CD4-positive, alpha-beta T cell (primary cell): ENCODE measurements at regions not wholly inside any gene's neighbourhood (a gene's known extent, or its start where the extent isn't known, plus 50 kb on each side); places are given as distances from the start of the nearest gene placed in this dataset.
"Not testable (repeated sequence)": the region's sequence is repeated elsewhere in the genome, so short reads cannot be mapped to it uniquely, and the experiment has no call there.

Source experiments
- ATAC-seq: fragments of 200-7000 bp; cut with Tn5 transposase; one replicate; pipeline ENCODE4 v1.10.0; 2022; ENCODE audit warnings: mild to moderate bottlenecking; ENCODE audit not compliant: poor library complexity
- CTCF ChIA-PET: fragments of 350-600 bp; sonication (Branson Sonifier 250); formaldehyde crosslinking; loops from one replicate; lab custom pipeline; 2021; ENCODE audit warnings: antibody characterized with exemption, inconsistent platforms; lab: Charles Lee
- POLR2A ChIA-PET: fragments of 350-600 bp; sonication (Branson Sonifier 250); formaldehyde crosslinking; loops from one replicate; lab custom pipeline; 2021; ENCODE audit warnings: antibody characterized with exemption, inconsistent platforms; lab: Charles Lee
- DNase-seq, 14 experiments: peaks; one replicate each; pipeline ENCODE4 v3.0.0-alpha.2; 2013 to 2020; ENCODE audit warnings: mixed read lengths in 2 of 14
- H3K27ac ChIP-seq, 2 donors: one replicate each; pipeline versions ENCODE4 v1.5.1 to v1.7.0; 2013; ENCODE audit warnings: low read length in 2 of 2, low read depth in 1 of 2, mild to moderate bottlenecking in 1 of 2
- H3K27me3 ChIP-seq, 2 experiments: 1 replicate in 1 of 2; 2 replicates in 1 of 2; pipeline versions ENCODE4 v1.6.1 to v1.7.0; 2013; ENCODE audit warnings: low read length in 2 of 2, control low read depth in 1 of 2, mild to moderate bottlenecking in 1 of 2, moderate library complexity in 1 of 2; ENCODE audit not compliant: insufficient read depth in 2 of 2, control insufficient read depth in 1 of 2
- H3K36me3 ChIP-seq: one replicate; pipeline ENCODE4 v1.6.1; 2013; ENCODE audit warnings: low read length, control low read depth; ENCODE audit not compliant: insufficient read depth
- H3K4me1 ChIP-seq: one replicate; pipeline ENCODE4 v1.6.1; 2013; ENCODE audit warnings: low read length, control low read depth; ENCODE audit not compliant: insufficient read depth
- H3K4me3 ChIP-seq: one replicate; pipeline ENCODE4 v1.5.1; 2013; ENCODE audit warnings: mild to moderate bottlenecking, low read length, moderate library complexity
- H3K9me3 ChIP-seq, 2 experiments: 1 replicate in 1 of 2; 2 replicates in 1 of 2; pipeline versions ENCODE4 v1.6.1 to v1.7.0; 2013; ENCODE audit warnings: low read length in 2 of 2, mild to moderate bottlenecking in 2 of 2, control low read depth in 1 of 2, moderate library complexity in 1 of 2; ENCODE audit not compliant: control insufficient read depth in 1 of 2, insufficient read depth in 1 of 2
- H3K27ac Mint-ChIP-seq: one replicate; pipeline ENCODE4 v1.8.0; 2020; ENCODE audit warnings: mixed read lengths
- H3K27me3 Mint-ChIP-seq: one replicate; pipeline ENCODE4 v1.8.0; 2021; ENCODE audit warnings: mixed read lengths
- H3K36me3 Mint-ChIP-seq: one replicate; pipeline ENCODE4 v1.8.0; 2021; ENCODE audit warnings: low read depth, mixed read lengths
- H3K4me1 Mint-ChIP-seq: one replicate; pipeline ENCODE4 v1.8.0; 2021; ENCODE audit warnings: low read depth, mixed read lengths
- H3K4me3 Mint-ChIP-seq: one replicate; pipeline ENCODE4 v1.8.0; 2020; ENCODE audit warnings: mild to moderate bottlenecking, mixed read lengths
- H3K9me3 Mint-ChIP-seq: one replicate; pipeline ENCODE4 v1.8.0; 2020; ENCODE audit warnings: mixed read lengths
- intact Hi-C, 2 experiments: fragments of 100-400 bp; cut with DNase I in 1 of 2; cut with micrococcal nuclease in 1 of 2; formaldehyde crosslinking; loops; one replicate each; pipeline versions ENCODE4 v1.15.1 to v1.9.0; 2023 to 2025; cut with DNase I, micrococcal nuclease

DNA sequence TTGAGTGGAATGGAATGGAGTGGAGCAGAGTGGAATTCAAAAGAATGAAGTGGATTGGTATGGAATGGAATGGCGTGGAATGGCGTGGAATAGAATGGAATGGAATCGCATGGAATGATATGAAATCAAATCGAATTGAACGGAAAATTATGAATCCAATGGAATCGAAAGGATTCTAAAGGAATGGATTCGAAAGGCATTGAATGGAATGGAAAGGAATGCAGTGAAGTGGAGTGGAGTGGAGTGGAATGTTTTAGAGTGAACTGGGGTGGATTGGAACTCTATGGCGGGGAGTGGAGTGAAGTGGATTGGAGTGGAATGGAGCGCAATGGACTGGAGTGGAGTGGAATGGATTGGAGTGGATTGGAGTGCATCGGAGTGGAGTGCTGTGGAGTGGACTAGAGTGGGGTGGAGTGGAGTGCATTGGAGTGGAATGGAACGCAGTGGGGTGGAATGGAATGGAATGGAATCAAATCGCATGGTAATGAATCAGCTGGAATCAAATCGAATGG lies 1048.5 kb downstream of the CDY1 start:
- H3K27me3 ChIP-seq, H3K4me1 ChIP-seq, intact Hi-C loops, CTCF ChIA-PET, H3K27ac ChIP-seq, H3K27me3 Mint-ChIP-seq, H3K4me1 Mint-ChIP-seq, H3K4me3 Mint-ChIP-seq, H3K36me3 ChIP-seq, ATAC-seq, H3K27ac Mint-ChIP-seq, POLR2A ChIA-PET, H3K4me3 ChIP-seq: not testable (repeated sequence)
- Mint-ChIP-seq H3K36me3 (peaks cover 19% of the 10 kb centered on the region), H3K9me3 (peaks cover 26% of the 10 kb centered on the region)
- DNase-seq = peak in 8 of 14 experiments; percentile 3 to 42 (median 14)
- H3K9me3 ChIP-seq = peaks cover 23 to 35% of the 10 kb centered on the region in 2 experiments

DNA sequence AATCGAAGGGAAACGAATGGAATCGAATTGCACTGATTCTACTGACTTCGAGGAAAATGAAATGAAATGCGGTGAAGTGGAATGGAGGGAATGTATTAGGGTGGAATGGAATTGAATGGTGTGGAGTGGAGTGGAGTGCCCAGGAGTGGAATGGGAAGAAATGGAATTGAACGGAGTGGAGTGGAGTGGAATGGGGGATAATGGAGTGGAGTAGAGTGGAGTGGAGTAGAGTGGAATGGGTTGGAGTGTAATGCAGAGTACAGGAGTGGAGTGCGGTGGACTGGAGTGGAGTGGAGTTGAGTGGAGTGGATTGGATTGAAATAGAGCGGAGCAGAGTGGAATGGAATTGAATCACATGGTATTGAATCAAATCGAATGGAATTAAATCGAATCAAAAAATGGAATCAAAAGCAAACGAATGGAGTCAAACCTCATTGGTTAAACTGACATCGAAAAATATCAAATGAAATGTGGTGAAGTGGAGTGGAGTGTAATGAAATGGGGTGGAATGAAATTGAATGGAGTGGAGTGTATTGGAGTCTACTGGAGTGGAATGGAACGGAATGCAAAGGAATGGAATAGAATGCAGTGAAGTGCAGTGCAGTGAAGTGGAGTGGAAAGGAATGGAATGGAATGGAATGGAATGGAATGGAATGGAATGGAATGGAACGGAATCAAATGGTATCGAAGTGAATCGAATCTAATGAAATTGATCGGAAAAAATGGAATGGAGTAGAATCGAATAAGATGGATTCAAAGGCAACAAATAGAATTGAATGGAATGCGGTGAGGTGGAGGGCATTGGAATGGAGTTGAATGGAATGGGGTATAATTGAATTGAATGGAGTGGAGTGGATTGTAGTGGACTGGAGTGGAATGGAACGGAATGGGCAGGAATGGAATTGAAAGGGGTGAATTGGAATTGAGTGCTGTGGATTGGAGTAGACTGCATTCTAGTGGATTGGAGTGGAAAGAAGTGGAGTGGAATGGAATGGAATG lies 1049.3 kb downstream of the CDY1 start:
- DNase-seq = peak in 8 of 14 experiments; percentile 5 to 55 (median 22)
- Mint-ChIP-seq H3K36me3 (peaks cover 19% of the 10 kb centered on the region), H3K9me3 (peaks cover 26% of the 10 kb centered on the region)
- CTCF ChIA-PET, H3K27me3 ChIP-seq, H3K27me3 Mint-ChIP-seq, H3K27ac ChIP-seq, H3K4me1 ChIP-seq, POLR2A ChIA-PET, intact Hi-C loops, H3K4me3 Mint-ChIP-seq, H3K27ac Mint-ChIP-seq, H3K4me3 ChIP-seq, H3K36me3 ChIP-seq, H3K4me1 Mint-ChIP-seq, ATAC-seq: not testable (repeated sequence)
- peaks cover 23 to 35% of the 10 kb centered on the region in 2 experiments for H3K9me3 ChIP-seq
